IPS-18c (cell line): ENCODE measurements at regions not wholly inside any gene's neighbourhood (a gene's known extent, or its start where the extent isn't known, plus 50 kb on each side); places are given as distances from the start of the nearest gene placed in this dataset.

Experiments used
- H3K4me3 ChIP-seq: 2 replicates; pipeline ENCODE4 v1.7.0; 2013; ENCODE audit warnings: low read depth, mild to moderate bottlenecking, low read length, moderate library complexity; ENCODE audit not compliant: insufficient read depth
- H3K9me3 ChIP-seq: one replicate; pipeline ENCODE4 v1.6.1; 2013; ENCODE audit warnings: mild to moderate bottlenecking, low read length, moderate library complexity; ENCODE audit not compliant: control insufficient read depth, insufficient read depth

DNA sequence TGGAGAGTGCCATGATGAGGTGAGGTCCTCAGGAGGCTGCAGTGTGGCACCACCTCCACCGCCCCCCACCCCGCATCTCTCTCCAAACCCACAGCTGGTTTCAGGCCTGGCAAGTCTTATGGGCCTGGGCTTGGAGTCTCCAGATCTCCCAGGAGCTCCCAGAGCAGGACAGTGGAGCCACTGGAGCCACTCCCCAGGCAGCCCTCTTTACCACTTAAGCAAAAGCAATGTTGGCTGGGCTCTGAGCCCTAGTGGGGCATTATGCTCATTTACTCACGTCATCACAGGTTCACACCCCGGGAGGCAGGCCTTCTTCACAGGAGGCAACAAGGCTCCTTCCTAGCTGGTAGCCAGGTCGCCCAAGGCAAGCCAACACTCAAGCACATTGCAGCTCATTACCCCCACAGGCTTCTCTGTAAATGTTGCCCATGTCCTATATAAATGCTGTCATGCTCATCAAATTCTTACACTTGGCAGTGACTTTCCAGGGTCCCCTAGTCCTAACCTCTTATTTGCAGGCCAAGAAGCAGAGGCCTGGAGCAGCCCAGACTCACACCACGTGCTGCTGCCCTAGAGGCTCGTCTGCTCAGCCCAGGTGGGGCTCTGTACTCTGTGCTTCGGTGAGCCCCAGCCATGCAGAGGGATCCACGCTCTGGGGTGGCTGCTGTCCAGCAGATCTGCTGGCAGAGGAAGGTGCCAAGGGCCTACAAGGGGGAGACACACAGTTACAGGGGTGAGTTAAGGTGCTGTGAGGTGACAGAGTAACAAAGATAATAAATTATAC is 459.3 kb downstream of the MATN1 start:
- Histone ChIP-seq H3K4me3 (no peak overlapping the region), H3K9me3 (no peaks in the 10 kb centered on the region)

DNA sequence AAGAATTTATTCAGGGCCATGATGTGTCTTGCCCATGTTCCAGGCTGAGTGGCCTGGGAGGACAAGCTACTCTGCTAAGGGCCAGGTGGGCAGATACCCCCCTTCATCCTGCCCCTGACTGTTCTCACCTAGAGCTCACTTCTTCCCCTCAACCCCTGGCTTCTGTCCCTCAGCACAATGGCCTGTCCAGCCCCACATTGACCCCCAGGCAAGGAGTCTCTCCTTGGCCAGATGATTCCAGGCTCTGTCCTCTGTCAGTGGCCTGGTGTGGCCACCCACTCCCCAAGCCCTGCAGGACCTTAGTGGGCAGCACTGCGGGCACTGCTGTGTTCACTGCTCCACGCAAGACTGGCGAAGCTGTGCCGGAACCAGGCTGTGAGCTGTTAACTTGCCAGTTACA is 460.0 kb downstream of the MATN1 start:
- Histone ChIP-seq H3K9me3 (no peaks in the 10 kb centered on the region), H3K4me3 (no peak overlapping the region)

DNA sequence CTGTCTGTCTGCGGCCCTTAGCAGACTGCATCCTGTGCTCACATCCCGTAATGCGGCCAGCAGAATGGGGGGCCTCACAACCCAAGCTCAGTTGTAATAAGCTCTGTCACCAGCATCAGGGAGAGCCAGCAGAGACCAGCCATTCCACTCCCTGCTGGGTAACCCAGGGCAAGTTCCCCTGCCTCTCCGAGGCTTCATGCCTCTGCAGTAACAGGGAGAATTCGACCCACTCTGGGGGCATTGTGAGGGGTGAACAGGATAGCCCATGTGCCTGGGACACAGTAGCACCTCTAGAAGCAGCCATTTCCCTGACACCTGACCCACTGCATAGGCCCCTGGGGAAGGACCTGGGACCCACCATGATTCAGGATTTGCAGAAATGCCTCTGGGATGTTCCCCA is 461.2 kb downstream of the MATN1 start:
- H3K4me3 ChIP-seq, result no peak overlapping the region
- no peaks in the 10 kb centered on the region for H3K9me3 ChIP-seq

DNA sequence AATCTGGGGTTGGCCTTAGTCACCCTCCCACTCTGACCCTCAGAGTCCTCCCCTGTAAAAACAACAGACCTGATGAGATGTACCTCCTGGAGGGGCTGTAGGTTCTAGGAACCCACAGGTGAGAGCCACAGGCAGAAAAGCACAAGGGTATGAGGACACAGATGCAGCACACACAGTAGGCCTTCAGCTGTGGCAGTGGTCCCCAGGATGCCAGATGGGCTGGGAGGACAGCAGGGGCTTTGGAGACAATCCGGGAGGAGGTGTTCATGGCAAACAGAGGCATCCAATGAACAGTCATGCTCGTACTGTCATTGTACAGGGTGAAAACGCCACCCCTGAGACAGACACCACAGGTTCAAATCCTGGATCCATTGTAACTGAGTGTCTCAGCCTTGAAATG is 463.1 kb downstream of the MATN1 start:
- Histone ChIP-seq H3K9me3 (no peaks in the 10 kb centered on the region), H3K4me3 (no peak overlapping the region)

DNA sequence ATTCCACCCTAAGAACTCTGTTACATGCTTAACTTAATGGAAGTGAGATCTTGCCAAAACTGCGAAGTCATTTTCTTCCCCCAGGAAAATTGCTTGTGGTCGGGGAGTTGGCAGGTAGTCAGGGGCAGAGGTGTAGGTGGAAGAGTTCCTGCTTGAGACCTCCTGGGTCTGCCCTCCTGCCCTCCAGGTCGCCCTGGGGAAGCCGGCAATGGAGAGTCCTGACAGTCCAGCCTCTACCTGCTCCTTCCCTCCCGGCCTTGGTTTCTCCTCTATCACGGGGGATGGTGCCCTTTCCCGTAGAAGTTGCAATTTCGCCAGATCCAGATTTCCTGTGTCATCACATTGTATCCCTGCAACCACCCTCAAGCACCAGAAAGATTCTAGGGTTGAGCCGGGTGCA is 463.8 kb downstream of the MATN1 start:
- no peak overlapping the region for H3K4me3 ChIP-seq

DNA sequence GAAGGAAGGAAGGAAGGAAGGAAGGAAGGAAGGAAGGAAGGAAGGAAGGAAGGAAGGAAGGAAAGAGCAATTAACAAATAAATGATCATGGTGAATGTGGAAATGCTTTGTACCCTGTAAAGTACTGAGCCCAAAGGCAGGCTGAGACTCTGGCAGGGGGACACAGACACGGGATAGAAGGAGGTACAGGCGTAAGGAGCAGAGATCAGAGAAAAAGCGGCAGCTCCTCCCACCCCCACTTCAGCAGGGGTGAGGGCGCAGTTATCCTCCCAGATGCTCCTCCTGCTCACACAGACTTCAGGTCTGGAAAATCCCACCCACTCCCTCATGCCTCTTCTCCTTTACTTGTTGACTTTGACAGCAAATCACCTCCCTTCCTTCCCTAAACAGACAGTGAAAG is 464.5 kb downstream of the MATN1 start:
- Histone ChIP-seq H3K4me3 (no peak overlapping the region), H3K9me3 (no peaks in the 10 kb centered on the region)

More for the DNA sequence above, 463.8 kb downstream of the MATN1 start:
- no peaks in the 10 kb centered on the region for H3K9me3 ChIP-seq

DNA sequence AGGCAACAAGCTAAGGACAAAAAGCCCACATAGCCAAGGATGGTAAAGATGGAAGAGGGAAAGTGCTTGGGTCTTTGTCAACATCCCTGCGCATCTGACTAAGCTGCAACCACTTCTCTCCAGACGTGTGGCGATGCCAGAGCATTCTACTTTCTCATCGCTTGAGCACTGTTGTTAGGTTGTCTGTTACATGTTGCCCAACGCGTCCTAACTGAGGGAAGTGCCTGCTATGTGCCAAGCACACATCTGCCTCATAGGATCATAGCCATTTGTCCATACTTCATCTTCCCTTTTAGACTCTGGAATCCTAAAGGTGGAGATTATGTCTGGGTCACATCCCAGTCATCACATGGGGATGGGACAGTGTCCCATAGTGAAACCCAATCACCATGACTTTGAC is 464.9 kb downstream of the MATN1 start:
- Histone ChIP-seq H3K9me3 (no peaks in the 10 kb centered on the region), H3K4me3 (no peak overlapping the region)

DNA sequence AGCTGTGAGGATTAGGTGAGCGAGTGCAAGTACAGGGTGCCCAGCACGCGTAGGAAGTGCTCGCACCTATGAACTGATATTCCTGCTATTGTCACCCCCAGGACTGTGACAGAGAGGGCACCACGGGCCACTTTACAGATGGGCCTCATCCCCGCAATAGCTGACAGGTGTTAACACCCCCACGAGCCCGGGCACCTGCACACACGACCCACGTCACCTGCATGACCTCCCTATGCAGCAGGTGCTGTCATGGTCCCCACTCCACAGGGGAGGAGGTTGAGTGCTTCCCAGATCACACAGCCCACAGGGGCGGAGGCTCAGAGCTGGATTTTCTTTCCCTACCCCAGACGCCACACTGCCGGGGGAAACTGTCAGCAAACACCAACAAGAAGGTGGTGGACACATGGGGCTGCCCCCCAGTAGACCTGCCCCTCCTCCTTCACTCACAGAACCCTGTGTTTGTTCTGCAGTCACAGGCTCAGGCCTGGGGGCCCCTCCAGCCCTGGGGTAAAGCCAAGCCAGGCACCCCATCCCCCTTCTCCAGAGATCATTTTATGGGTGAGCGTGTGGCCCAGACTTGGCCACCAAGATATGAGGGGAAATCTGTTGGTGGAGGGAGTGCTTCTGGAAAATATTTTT is 465.5 kb downstream of the MATN1 start:
- Histone ChIP-seq H3K9me3 (no peaks in the 10 kb centered on the region), H3K4me3 (no peak overlapping the region)

DNA sequence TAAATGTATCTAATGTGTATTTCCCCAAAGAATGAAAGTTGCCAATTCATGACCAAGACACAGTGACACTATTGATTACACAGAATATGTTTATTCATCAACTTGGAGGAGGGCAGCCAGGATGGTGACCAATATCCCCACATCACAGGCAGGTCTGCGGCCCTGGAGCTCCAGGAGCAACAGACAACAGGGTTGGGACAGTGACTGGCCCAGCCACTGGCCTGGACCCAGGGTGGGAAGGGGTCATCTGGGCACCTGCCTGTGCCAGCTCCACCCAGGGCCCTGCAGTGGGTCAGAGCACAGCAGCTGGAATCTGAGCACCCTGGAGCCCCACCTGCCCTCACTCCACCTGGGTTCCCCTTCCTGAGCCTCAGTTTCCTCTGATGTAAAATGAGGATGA is 466.1 kb downstream of the MATN1 start:
- Histone ChIP-seq H3K9me3 (no peaks in the 10 kb centered on the region), H3K4me3 (no peak overlapping the region)

DNA sequence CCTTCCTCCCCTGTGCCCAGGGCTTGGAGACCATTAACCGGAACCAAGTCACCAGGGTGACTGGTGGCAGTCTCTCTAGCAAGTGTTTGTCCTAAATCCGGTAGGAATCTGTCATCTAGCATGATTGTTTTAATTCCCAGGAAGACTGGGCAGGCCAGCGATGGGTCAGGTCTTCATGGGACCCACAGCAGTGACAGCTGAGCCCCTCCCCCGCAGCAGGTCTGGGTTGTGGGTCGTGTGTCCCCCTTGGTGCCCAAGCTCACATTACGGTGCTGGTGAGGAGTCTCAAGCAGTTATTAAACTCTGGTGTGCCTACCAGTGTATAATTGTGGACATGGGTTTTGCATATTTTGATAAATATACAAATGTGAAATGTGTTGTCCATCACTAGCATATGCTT is 466.5 kb downstream of the MATN1 start:
- Histone ChIP-seq H3K9me3 (no peaks in the 10 kb centered on the region), H3K4me3 (no peak overlapping the region)

DNA sequence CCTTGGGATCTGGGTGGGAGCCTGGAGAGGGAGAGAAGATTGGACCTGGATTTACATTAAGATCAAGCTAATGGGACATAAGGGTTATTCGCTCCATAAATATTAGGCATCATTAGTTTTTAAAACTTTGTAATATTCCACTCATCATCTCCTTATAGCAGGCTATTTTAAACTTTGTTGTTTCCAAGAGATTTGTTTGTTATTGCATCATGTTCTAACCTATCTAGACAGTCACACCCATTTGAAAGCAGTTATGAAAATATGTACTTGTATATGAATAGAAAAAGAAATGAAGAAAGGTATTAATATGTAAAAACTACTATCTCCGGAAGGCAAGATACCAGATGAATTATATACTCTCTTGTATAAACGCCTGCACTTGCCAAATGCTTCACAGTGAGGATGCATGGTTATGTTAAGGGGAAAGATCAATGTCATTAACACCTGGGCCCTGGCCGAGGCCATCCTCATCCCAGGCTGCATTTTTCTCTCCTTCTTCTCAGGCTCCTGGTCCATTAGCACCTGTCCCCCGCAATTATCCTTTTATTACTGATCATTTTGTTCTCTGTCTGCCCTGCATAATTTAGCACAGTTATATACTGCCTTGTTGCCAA is 468.2 kb downstream of the MATN1 start:
- H3K9me3 ChIP-seq, result no peaks in the 10 kb centered on the region
- no peak overlapping the region for H3K4me3 ChIP-seq

DNA sequence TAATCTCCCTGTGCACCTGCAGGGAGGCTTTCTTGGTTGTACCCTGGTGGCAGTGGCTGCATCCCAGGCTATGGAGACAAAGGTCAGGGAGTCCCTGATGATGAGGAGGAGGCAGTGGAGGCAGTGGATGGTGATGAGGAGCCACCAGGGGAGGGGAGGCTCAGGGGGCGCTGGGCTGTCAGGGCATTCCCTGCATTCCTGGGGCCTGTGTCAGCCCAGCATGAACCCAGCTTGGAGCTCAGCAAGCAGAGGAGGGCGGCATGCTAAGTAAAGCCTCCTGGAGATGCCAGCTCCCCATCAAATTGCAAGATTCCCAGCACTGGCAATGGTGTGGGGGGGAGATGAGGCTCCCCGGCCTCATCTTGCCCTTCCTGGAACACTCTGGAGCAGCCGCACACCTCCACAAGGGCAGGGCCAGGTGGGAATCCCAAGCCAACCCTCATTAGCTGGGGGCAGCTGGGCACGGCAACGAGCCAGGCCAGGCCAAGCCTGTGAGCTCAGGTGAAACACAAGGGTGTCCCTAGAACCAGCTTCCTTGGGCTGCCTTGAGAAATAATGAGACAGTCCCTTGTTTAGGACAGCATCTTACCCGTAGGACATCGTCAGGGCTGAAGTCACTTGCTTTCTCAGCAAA is 469.5 kb downstream of the MATN1 start:
- no peaks in the 10 kb centered on the region for H3K9me3 ChIP-seq
- H3K4me3 ChIP-seq, result no peak overlapping the region

DNA sequence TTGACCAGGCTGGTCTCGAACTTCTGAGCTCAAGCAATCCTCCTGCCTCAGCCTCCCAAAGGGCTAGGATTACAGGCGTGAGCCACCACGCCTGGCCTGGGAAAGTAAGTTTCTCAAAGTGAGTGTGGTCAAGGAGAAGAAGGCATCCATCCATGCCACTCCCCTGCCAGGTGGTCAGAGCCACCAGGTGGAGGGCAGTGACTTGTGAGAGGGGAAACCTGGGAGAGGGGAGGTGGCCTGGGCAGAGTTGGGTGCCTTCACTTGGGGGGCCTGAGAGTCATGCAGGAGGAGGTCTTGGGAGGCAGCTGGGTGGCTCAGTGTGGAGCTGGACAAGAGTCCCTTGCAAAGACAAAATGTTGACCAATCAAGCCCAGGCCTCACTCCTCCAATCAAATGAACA is 470.0 kb downstream of the MATN1 start:
- Histone ChIP-seq H3K4me3 (no peak overlapping the region), H3K9me3 (no peaks in the 10 kb centered on the region)

DNA sequence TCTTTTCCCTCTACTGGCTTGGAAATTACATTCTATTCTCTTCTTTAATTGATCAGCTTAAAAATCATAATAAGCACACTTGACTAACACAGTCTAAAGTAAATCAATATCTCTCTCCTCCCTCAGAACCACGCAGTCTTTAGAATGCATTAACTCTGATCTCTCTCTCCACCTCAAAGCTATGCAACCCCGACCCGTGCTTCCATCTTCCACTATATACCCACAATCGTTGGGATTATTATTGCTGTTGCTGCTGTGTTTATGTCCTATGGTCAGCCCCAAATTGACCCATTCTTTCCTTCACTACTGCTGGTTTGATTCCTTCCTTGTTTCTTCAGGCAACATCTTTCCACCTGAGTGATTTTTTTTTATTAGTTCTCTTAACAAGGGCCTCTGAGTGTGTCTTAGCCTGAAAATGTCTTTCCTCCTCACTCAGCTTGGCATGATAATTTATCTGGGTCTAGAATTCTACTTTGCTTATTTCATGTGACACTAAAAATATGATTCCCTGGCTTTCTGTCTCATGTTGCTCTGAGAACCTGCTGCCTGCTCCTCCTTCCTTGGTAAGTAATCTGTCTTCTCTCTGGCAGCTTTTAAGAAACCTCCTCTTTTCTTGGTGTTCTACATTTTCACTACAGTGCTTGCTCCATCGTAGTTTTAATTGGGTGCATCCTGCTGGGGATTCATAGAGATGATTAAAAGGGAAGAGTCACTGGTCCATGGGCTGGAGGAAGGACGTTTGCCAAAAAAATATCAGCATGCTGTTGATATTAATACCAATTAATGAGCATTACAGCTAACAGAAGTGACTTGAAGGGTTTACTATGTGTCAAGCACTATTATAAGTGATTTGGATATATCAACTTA is 472.2 kb downstream of the MATN1 start:
- Histone ChIP-seq H3K9me3 (no peaks in the 10 kb centered on the region), H3K4me3 (no peak overlapping the region)

DNA sequence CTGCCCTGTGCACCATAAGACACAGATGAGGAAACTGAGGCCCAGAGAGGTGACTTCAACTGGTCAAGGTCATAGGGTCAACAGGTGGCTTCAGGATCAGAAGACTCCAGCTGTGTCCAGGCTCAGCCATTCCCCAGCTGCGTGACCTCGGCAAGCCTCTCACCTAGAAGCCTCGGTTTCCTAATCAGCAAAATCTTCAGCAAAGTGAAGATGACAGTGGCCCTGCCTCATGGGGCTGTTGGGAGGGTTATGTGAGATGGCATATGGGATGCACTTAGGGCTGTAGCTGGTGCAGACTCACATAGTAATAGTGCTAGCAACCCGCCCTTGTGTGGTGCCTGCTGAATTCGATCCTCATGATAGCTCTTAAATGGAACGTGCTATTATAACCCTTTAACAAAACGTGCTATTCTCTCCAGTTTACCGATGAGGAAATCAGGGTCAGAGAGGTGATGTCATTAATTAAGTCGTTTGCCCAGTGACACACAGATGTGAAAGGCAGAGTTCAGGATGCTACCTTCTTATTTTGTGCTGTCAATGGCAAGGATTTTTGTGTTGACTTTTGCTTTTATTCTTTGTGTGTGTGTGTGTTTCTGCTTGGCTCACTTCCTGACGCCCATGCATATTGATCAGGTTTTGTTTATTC is 472.9 kb downstream of the MATN1 start:
- Histone ChIP-seq H3K9me3 (no peaks in the 10 kb centered on the region), H3K4me3 (no peak overlapping the region)

DNA sequence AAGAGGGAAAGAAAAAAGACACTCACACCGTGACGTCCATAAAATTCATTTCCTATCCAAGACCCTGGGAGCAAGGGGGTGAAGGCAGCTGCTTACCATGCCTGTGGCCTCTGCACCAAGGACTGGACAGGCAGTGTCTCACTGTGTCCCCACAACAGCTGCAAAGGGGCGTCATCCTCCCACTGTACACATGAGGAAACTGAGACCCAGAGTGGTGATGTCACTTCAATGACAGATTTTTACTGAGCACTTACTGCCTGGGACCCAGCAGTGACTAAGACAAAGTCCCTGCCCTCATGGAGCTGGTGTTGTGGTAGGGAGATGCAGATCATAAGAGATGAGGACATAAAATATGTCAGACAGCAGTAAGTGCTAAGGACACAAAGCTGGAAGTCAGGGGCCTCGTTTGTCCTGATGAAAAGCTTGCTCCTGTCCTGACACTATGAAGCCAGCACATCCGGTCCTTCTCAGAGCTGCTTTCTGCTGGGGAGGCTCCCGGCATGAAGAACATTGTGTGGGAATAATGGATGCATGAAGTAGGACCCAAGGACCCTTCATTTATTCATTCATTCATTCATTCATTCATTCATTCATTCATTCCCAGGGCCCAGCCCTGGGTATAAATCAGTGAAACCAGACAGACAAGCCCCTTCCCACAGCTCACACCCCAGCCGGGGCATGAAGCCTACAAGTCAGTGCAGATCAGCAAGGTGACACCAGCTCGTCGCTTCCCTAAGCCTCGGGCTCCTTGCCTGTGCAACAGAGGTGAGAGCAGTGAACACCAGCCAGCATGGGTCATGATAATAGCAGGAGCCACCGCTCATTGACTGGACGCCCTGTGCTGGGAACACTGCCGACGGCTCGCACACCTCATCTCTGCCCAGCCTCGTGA is 473.7 kb downstream of the MATN1 start:
- Histone ChIP-seq H3K9me3 (no peaks in the 10 kb centered on the region), H3K4me3 (no peak overlapping the region)
